NT2/D1 (cell line): ENCODE measurements at regions not wholly inside any gene's neighbourhood (a gene's known extent, or its start where the extent isn't known, plus 50 kb on each side); places are given as distances from the start of the nearest gene placed in this dataset.

Experiments used
- SUZ12 ChIP-seq: IDR thresholded peaks from 2 replicates; pipeline ENCODE4 v1.6.1; 2011; ENCODE audit not compliant: insufficient read length, insufficient read depth; ENCODE audit errors: extremely low read depth
- YY1 ChIP-seq: IDR thresholded peaks from 2 replicates; pipeline ENCODE4 v1.6.1; 2011; ENCODE audit not compliant: insufficient read length, insufficient read depth
- ZNF274 ChIP-seq: IDR thresholded peaks from 2 replicates; pipeline ENCODE4 v1.6.1; 2011; ENCODE audit warnings: mild to moderate bottlenecking, low read depth, low read length

- no peak for TF ChIP-seq YY1
- TF ChIP-seq SUZ12: no peak
- TF ChIP-seq ZNF274: no peak
Observed at GRCh38 chr14:82124511-82124910, 590.9 kb upstream of the SEL1L start.
